Neural cell (in vitro differentiated cells): ENCODE measurements at regions not wholly inside any gene's neighbourhood (a gene's known extent, or its start where the extent isn't known, plus 50 kb on each side); places are given as distances from the start of the nearest gene placed in this dataset.

Experiments used
- EZH2 ChIP-seq: fragments of 200-600, 300-800 bp; shearing (Covaris generic), sonication (generic); IDR thresholded peaks from 2 replicates; pipeline ENCODE4 v1.6.1; 2014; ENCODE audit warnings: antibody characterized with exemption, low read length, borderline replicate concordance, mild to moderate bottlenecking; ENCODE audit not compliant: insufficient read depth, poor library complexity, severe bottlenecking
- POLR2AphosphoS5 ChIP-seq: IDR thresholded peaks from 2 replicates; pipeline ENCODE4 v1.6.1; 2012
- TF ChIP-seq, protein P1 (sequence below): fragments of 450-650 bp; IDR thresholded peaks from 2 replicates; pipeline ENCODE4 v1.5.1; 2014; ENCODE audit warnings: antibody characterized with exemption, mild to moderate bottlenecking, moderate library complexity; ENCODE audit not compliant: poor library complexity, severe bottlenecking

DNA sequence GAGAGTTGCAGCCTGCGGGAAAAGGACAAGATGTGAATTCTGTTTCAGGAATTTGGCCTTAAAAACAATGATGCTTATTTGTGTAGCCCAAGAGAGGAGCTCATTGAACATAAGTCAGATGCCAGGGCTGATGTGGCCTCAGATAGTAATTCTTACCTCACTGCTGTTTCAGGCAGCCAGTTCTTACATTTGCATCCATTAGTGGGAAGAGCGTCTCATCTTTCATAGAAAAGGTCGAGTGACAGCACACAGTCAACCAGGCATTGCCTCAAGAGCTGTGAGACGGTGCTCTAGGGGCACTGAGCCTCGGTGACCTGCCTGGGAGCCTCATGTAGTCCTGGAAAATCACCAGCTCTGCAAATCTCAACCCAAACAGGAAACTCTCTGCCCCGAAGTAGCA lies 174.9 kb upstream of the FRG1 start:
- TF ChIP-seq, protein P1, sequence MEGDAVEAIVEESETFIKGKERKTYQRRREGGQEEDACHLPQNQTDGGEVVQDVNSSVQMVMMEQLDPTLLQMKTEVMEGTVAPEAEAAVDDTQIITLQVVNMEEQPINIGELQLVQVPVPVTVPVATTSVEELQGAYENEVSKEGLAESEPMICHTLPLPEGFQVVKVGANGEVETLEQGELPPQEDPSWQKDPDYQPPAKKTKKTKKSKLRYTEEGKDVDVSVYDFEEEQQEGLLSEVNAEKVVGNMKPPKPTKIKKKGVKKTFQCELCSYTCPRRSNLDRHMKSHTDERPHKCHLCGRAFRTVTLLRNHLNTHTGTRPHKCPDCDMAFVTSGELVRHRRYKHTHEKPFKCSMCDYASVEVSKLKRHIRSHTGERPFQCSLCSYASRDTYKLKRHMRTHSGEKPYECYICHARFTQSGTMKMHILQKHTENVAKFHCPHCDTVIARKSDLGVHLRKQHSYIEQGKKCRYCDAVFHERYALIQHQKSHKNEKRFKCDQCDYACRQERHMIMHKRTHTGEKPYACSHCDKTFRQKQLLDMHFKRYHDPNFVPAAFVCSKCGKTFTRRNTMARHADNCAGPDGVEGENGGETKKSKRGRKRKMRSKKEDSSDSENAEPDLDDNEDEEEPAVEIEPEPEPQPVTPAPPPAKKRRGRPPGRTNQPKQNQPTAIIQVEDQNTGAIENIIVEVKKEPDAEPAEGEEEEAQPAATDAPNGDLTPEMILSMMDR = no peak
- TF ChIP-seq EZH2 (no peak), POLR2AphosphoS5 (no peak)
